OCI-LY3 (cell line): ENCODE measurements at regions not wholly inside any gene's neighbourhood (a gene's known extent, or its start where the extent isn't known, plus 50 kb on each side); places are given as distances from the start of the nearest gene placed in this dataset.

Source experiments
- CTCF ChIP-seq: fragments of 200-600, 300-600 bp; sonication (generic); IDR thresholded peaks from 2 replicates; pipeline ENCODE4 v1.5.1; 2014; ENCODE audit warnings: antibody characterized with exemption, low read length, low read depth
- EZH2phosphoT487 ChIP-seq: fragments of 200-600 bp; shearing (Covaris generic); IDR thresholded peaks from 2 replicates; pipeline ENCODE4 v1.6.1; 2018; ENCODE audit warnings: antibody characterized with exemption, mixed run types, low read depth

GRCh38 chr3:159637883-159638542, 350.6 kb upstream of the IL12A start:
- TF ChIP-seq CTCF (no peak), EZH2phosphoT487 (no peak)
